Peyer's patch (tissue), 4 donors: ENCODE measurements at regions not wholly inside any gene's neighbourhood (a gene's known extent, or its start where the extent isn't known, plus 50 kb on each side); places are given as distances from the start of the nearest gene placed in this dataset.

Experiments
- POLR2A ChIP-seq, 2 donors: fragments of 450-650 bp; IDR thresholded peaks; one replicate each; pipeline ENCODE4 v1.5.1; 2017; ENCODE audit warnings: antibody characterized with exemption in 2 of 2, mild to moderate bottlenecking in 2 of 2, moderate library complexity in 2 of 2
- TF ChIP-seq, protein P1 (sequence below), 6 experiments: fragments of 450-650 bp in 4 of 6; fragments of 200-600 bp in 2 of 6; sonication (generic) in 1 of 6; IDR thresholded peaks; one replicate each; pipeline ENCODE4 v1.5.1; 2017 to 2019; ENCODE audit warnings: antibody characterized with exemption in 6 of 6, mild to moderate bottlenecking in 3 of 6, moderate library complexity in 1 of 6

DNA sequence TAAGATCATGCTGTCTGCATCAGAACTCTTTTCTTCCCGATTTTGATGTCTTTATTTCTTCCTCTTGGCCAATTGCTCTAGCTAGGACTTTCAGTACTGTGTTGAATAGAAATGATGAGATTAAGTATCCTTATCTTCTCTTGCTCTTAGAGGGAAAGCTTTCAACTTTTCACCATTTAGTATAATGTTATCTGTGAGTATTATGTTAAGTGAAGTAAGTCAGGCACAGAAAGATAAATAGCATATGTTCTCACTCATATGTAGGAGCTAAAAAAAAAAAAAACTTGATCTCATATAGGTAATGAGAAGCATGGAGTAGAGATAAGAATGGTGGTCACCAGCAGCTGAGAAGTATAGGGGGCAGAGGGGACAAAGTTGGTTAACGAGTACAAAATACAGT, 1089.5 kb downstream of the TDRD15 start:
- TF ChIP-seq, protein P1, sequence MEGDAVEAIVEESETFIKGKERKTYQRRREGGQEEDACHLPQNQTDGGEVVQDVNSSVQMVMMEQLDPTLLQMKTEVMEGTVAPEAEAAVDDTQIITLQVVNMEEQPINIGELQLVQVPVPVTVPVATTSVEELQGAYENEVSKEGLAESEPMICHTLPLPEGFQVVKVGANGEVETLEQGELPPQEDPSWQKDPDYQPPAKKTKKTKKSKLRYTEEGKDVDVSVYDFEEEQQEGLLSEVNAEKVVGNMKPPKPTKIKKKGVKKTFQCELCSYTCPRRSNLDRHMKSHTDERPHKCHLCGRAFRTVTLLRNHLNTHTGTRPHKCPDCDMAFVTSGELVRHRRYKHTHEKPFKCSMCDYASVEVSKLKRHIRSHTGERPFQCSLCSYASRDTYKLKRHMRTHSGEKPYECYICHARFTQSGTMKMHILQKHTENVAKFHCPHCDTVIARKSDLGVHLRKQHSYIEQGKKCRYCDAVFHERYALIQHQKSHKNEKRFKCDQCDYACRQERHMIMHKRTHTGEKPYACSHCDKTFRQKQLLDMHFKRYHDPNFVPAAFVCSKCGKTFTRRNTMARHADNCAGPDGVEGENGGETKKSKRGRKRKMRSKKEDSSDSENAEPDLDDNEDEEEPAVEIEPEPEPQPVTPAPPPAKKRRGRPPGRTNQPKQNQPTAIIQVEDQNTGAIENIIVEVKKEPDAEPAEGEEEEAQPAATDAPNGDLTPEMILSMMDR (IDR thresholded peaks at IDR 0.05) = no peak
- no peak for TF ChIP-seq POLR2A (IDR thresholded peaks at IDR 0.05)
